Eye (tissue), 1 donor: ENCODE measurements at regions not wholly inside any gene's neighbourhood (a gene's known extent, or its start where the extent isn't known, plus 50 kb on each side); places are given as distances from the start of the nearest gene placed in this dataset.
A peak's percentile ranks its signal among the peaks of the same experiment; 100 is the strongest.
"Not testable (repeated sequence)": the region's sequence is repeated elsewhere in the genome, so short reads cannot be mapped to it uniquely, and the experiment has no call there.

ENCODE experiments used
- DNase-seq: peaks from one replicate; pipeline ENCODE4 v3.0.0-alpha.2; 2015

GRCh38 chr5:13214182-13214581, 730.3 kb downstream of the DNAH5 start:
- DNase-seq: no peak

- peak; percentile 32 for DNase-seq
Observed at GRCh38 chr5:13212886-13213285, 731.6 kb downstream of the DNAH5 start.

GRCh38 chr5:13211064-13211463, 733.4 kb downstream of the DNAH5 start:
- DNase-seq: no peak

- no peak for DNase-seq
Observed at GRCh38 chr5:13207112-13207511, 737.4 kb downstream of the DNAH5 start.

GRCh38 chr5:13201022-13201421, 743.5 kb downstream of the DNAH5 start:
- DNase-seq: no peak

GRCh38 chr5:13198226-13198625, 746.3 kb downstream of the DNAH5 start:
- DNase-seq: not testable (repeated sequence)

GRCh38 chr5:13189532-13189931, 755.0 kb downstream of the DNAH5 start:
- no peak for DNase-seq

GRCh38 chr5:13188371-13188770, 756.1 kb downstream of the DNAH5 start:
- DNase-seq: no peak

- peak; percentile 69 for DNase-seq
Observed at GRCh38 chr5:13187186-13187585, 757.3 kb downstream of the DNAH5 start.

GRCh38 chr5:13186177-13186576, 758.3 kb downstream of the DNAH5 start:
- DNase-seq: no peak

GRCh38 chr5:13179407-13180087, 764.9 kb downstream of the DNAH5 start:
- DNase-seq: no peak

- no peak for DNase-seq
Observed at GRCh38 chr5:13143630-13144029, 800.9 kb downstream of the DNAH5 start.

GRCh38 chr5:13143214-13143613, 801.3 kb downstream of the DNAH5 start:
- no peak for DNase-seq

GRCh38 chr5:13133951-13134350, 810.5 kb downstream of the DNAH5 start:
- DNase-seq: no peak

GRCh38 chr5:13115476-13115875, 829.0 kb downstream of the DNAH5 start:
- no peak for DNase-seq

- DNase-seq: no peak
Observed at GRCh38 chr5:13108265-13108664, 836.2 kb downstream of the DNAH5 start.

GRCh38 chr5:13107537-13107936, 837.0 kb downstream of the DNAH5 start:
- DNase-seq: no peak

GRCh38 chr5:13081116-13081515, 863.4 kb downstream of the DNAH5 start:
- no peak for DNase-seq

- not testable (repeated sequence) for DNase-seq
Observed at GRCh38 chr5:13072936-13073335, 871.6 kb downstream of the DNAH5 start.

- DNase-seq: no peak
Observed at GRCh38 chr5:13063088-13063487, 881.4 kb downstream of the DNAH5 start.

GRCh38 chr5:13045897-13046551, 898.5 kb downstream of the DNAH5 start:
- DNase-seq: no peak

GRCh38 chr5:13034061-13034460, 910.4 kb downstream of the DNAH5 start:
- peak; percentile 1 for DNase-seq

GRCh38 chr5:13029211-13029610, 915.3 kb downstream of the DNAH5 start:
- no peak for DNase-seq

- peak; percentile 65 for DNase-seq
Observed at GRCh38 chr5:13027874-13028273, 916.6 kb downstream of the DNAH5 start.

GRCh38 chr5:13019729-13020128, 924.8 kb downstream of the DNAH5 start:
- no peak for DNase-seq
